HG03039 (cell line): ENCODE measurements at regions not wholly inside any gene's neighbourhood (a gene's known extent, or its start where the extent isn't known, plus 50 kb on each side); places are given as distances from the start of the nearest gene placed in this dataset.

ENCODE experiments used
- ATAC-seq: cut with Tn5 transposase; IDR thresholded peaks from one replicate; pipeline ENCODE4 v1.9.1; 2021; ENCODE audit warnings: mild to moderate bottlenecking, moderate library complexity; ENCODE audit not compliant: unreplicated experiment

DNA sequence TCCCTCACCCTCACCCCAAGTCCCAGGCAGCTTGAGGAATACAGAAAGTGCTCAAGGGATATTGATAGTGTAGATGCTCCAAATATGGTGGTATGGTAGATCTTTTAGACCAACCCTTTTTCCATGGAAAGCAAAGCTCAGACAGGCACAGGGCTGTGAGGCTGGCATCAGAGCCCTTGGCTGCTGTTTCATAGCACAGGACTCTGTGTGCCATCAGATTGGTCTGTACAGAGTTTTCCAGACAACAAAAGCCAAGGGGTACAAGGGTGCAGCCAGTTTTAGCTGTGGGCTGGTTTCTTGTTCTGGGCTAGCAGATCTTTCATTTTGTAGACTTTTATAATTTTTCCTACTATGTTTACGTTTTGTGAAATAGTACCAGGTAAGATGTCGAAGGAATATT, 296.9 kb upstream of the TNP1 start:
- no peak for ATAC-seq

DNA sequence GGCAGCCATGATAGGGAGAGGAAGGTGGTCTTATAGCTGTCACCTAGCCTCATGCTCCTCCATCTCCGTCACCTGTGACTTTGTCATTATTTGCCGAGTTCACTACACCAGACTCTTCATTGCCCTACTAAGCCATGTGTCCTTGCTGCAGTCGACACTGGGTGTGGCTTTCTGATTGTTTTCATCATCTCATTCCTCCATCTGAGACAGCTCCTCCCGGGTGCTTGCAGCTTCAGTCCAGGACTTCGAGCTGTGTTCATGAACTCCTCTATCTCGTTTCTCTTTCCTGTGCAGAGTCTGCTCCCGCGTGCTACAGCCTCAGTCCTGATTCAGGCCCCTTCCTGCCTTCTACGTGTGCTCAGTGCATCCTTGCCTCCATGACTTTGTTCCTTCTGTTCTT, 295.1 kb upstream of the TNP1 start:
- no peak for ATAC-seq

DNA sequence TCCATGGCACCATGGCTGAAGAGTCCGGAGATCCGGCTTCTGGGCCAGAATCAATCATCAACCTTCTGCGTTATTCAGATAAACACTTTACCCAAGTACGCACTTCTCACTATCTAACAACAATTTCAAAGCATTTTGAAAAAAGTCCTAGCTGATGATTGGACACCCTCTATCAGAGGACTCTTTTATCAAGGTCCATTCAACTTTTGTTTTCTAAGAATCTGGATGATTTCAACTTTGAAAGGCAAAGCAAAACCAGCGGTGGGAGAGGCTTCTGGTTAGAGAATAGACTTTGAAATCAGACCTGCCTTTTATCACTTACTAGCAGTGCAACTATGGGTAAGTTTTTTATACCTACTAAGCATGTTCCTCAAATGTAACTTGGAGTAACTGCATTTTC, 293.6 kb upstream of the TNP1 start:
- ATAC-seq = no peak

DNA sequence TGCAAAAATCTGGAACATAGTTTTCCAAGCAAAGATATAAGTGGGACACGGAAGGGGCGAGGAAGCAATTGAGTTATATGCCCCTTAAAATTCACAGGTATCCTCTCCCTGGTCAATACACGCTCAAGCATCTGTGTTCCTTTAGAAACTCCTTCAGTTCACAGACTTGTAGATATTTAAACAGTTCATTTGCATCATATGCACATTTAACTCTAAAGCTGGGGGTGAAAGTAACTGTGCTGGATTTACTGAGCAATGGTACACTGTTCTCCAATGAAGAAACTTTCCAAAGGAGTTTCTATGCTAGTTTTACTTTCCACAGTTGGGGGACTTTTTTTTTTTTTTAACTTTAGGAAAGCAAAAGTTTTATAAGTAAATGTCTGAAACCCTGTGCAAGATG, 293.0 kb upstream of the TNP1 start:
- no peak for ATAC-seq

DNA sequence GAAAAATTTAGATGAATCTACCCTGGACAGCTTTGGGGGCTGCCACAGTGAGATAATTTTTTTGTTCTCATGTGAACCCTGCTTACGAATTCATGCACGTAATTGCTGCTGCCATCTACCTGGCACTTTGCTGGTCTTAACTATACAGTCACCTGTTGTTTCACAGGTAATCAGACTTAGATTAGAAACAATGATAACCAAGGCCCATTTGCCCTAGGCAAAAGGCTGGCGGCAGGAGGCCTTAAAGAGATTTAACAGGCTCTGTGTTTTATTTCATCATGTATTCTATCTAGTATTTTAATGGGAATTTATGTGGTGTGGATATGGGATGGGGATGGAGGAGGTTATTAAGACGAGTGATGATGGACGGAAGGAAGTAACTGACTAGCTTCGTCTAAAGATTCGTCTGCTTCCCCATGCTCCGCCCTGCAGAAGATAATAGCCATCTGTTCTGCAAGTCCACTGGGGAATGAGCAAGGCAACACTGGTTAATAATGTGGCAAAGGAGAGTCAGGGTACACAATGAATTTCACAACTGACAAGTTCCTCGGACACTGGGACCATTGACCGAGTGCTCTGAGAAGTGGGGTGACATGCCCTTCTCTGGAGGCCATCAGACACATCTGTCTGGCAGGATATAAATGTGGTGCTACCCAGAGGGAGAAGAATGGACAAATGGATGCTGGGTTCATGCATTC, 291.8 kb upstream of the TNP1 start:
- ATAC-seq = no peak

DNA sequence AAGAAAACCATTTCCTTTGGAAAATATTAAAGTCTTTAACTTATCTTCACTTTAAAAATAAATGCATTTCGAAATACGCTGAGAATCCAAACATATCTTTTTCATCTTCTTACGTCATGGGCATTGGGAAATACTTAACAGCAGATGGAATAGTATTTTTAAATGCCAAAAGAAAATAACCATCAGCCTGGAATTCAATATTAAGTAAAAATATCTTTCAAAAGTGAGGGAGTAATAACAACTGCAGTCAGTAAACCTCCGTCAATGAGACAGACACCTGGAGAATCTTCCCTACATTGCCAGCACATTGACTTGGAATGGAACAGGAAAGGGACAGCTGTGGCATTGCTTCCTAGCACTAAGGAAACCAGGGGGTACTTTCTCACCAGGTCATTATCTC, 290.4 kb upstream of the TNP1 start:
- ATAC-seq = no peak

DNA sequence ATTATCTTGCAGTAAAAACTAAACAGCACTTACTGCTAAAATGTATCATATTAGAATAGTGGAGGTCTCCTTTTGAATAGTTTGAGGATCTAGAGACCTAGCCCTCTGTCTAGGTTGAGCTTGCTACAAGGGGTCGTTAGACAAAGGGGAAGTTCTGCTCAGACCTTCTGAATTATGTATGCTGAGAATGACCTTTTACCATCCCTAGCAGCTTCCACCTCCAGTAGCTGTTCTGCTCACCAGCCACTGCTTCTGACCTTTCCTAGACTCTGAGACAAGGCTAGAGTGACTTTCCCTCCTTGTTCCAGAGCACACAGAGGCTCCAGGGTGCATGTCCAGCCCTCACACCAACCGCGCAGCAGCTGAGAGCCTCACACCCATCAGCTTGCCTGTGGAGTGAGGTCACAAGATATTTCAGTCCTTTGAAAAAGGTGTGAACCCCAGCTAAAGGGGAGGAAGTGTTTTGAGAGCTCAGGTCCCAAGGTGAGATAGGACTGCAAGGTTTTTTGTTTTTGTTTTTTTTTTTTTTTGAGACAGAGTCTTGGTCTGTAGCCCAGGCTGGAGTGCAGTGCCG, 289.3 kb upstream of the TNP1 start:
- ATAC-seq = no peak

DNA sequence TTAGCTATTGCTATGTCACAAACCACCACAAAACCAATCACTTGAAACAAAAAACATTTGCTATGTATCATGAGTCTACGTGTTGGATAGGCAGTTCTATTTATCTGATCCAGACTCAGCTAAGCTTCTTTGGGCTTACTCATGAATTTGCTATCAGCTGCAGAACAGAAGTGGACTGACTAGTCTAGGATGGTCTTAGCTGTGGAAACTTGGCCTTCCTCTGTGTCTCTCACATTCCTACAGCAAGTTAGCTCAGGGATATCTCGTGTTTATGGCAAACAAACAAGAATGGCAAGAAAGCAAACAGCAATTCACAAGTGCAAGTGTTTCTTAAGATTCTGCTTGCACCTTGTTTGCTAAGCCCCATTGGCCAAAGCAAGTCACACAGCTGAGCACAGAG, 288.0 kb upstream of the TNP1 start:
- no peak for ATAC-seq

DNA sequence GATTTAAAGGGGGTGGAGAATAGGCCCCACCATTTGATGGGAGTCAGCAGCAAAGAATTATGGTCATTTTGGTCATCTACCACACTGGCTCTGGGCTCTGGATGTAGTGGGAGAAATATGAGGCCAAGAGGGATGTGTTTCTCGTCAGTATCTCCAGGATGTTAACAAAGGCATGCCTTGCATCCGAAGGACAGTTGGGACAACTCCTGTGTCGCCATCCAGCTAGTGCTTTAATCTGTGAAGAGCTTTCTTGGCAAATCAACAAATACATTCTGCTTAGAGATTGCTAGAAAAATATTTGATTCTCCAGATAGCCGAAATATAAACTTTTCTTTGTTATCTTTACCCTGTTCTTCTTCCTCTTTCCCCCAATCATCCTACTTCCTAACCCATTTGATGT, 287.1 kb upstream of the TNP1 start:
- no peak for ATAC-seq

DNA sequence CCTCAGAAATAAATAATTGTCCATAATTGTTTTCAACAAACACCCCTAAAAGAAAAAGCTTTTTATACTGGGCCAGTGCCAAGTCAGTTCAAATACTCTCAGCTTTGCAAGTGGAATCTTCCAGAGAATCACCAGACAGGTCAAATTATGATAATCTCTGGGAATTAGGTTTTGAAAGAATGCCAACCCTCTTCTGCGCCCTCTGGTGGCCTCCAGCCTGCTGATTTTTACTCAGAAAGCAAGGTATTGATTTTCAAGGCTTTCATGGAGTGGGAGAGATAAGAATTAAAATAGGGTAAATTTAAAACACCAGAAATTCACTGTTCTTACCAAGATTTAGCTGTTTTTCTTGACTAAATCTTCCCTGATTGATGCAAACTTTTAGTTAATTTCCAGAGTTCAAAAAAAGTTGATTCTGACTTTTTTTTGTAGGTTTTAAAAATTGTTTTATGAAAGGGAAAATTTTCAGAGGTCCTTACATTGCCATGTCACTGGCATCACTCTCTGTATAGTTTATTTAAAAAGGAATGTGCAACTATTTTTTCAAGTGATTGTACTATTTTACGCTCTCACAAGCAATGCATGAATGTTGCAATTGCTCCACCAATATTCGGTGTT, 282.9 kb upstream of the TNP1 start:
- no peak for ATAC-seq

DNA sequence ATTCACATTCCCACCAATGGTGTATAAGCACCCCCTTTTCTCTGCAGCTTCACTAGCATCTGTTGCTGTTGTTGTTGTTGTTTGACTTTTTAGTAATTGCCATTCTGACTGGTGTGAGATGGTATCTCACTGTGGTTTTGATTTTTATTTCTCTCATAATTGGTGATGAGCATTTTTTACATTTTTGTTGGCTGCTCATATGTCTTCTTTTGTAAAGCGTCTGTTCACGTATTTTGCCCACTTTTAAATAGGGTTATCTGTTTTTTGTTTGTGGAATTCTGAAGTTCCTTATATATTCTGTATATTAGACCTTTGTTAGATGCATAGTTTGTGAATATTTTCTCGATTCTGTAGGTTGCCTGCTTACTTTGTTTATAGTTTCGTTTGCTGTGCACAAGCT, 278.4 kb upstream of the TNP1 start:
- ATAC-seq = no peak

DNA sequence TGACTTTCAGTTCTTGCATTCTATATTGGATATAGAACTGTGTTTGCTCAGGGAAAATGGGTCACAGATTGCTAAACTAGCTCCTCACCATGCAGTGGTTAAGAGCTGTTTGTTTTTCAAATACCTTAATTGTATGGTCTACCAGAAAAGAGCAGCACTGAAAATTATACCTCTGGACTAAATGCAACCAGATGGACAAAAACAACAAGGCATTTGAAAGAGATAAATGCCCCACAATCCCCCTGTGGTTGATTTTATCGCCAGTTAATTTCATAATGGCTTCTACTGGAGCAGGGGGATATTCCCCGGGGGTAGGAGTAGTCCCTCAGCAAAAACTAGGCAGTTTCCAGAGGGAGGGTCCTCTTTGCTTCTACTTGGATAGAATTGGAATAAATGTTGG, 267.9 kb upstream of the TNP1 start:
- ATAC-seq = no peak

DNA sequence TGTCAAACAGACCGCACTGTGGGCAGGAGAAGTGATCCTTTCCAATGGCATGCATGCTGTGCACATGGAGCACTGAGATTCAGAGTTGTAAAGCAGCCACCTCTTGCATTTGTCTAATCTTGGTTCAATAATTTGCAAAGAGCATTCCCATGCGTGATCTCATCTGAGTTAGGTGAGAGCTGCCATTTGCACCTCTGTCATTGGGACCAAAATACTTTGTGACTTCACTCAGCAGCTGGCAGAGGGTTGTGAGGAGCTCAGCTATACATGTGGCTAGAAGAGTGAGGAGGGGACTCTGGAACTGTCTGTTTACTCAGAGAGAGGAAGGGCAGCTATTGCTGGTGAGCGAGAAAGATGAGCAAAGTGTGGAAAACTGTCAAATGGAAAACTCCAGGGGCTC, 265.1 kb upstream of the TNP1 start:
- ATAC-seq = no peak

DNA sequence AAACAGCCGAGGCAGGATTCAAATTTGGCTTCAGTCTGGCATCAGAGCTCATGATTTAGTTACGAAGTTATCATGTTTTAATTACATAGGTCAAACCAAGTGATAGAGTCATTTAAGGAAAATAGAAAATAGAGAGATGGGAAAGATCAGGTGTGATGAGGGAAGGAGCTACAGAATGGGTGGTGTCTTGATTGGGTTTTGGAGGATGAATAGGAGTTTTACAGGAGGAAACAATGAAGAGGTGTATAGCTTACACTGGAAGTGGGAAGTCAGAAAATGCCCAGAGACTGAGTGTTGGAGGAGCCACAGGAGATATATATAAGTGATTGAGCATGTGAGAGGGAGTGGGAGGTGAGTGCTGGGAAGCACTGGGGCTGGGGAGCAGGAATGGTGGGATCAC, 264.2 kb upstream of the TNP1 start:
- no peak for ATAC-seq

DNA sequence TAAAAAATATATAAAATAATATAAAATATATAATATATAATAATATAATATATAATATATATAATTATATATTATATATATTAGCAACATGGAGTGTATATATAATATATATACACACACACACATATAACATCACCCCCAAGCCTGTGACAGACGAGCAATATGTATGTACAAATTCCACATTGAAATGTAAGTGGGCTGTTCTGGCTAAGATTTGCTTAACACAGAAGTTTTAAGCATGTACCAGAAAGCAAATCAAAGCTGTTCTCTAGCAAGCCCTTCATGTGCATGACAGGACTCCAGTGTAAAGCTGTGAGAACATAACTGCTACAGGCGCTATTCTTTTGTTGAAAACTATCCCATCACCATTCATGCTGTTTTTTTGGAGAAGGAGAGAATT, 261.7 kb upstream of the TNP1 start:
- ATAC-seq = no peak

DNA sequence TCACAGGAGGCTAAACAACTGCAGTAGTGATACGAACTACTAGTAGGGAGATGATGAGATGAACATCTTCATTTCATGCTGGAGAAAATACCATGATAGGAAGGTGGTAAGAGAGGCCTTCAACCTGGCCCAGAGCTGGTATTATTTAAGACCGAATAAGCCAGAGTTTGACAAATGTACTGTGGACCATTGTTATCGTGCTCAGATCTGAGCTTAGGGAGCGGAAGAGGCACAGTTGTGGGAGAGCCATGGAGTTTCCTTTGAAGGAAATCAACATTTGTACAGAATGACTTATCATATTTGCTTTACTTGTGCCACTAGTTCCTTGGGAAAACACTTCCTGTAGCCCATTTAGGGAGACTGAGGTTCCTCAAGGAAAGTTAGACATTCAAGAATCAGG, 260.6 kb upstream of the TNP1 start:
- no peak for ATAC-seq

DNA sequence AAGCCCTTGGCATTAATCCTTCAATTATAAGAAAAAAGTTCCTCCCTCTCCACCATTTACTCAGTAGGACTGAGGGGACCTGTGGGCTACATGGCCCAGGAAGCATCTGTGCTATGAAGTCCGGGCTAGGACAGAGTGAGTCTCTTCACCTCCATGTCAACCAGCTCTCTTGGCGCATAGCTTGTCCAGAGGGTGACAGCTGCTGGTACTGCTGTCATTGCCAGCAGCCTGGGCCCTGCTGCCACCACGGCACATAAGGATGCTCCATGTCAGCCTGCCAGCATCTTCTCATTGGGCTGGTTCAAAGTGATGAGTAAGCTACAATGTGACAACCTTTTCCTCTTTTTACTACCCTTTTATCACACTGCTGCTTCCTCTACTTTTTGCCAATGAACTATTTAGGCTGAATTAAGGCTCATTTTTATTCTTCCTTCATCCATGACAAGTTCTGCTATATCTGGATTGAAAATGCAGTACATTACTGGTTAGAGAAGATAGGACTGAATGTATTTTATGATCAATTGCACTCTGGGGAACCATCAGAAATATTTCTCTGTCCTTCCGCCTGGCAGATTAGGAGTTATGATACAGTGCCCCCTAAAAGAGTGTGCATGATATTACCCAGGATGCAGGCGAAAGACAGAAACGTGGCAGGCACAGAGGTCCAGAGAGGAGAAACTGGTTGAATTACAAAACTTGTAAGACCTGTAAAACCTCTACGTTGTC, 258.9 kb upstream of the TNP1 start:
- ATAC-seq = no peak

DNA sequence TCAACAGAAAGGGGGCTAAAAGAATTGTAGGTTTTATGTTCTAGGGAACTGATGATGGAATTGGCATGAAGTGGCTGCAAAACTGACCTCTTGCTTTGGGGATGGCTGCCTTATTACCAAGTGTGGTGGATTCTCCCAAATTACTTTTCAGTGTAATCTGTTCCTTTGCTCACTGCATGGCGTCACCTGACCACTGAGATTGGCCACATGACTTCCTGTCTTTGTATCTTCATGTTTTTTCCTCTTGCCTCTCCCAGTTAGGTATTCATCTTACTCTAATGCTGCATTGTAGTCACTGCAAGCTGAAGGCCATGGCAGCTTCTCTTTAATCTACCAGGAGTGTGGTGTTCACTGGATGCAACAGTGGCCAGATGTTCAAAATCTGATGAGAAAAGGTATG, 257.7 kb upstream of the TNP1 start:
- no peak for ATAC-seq

DNA sequence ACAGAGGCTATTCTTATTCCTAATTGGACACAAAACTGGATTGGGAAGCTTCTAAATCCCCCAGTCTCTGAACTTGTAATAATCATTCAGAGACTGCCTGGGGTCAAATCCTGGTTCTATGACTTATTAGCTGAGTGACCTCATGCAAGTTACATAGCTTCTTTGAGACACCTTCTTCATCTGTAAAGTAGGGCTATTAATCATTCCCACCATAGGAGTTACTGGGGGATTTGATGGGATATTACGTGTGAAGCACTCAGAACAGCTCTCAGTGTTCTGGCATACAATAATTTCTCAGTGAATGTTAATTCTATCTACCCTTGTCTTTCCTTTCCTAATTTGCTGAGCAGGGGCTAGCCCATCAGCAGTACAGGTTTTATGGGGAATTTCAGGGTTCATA, 256.7 kb upstream of the TNP1 start:
- ATAC-seq = no peak

DNA sequence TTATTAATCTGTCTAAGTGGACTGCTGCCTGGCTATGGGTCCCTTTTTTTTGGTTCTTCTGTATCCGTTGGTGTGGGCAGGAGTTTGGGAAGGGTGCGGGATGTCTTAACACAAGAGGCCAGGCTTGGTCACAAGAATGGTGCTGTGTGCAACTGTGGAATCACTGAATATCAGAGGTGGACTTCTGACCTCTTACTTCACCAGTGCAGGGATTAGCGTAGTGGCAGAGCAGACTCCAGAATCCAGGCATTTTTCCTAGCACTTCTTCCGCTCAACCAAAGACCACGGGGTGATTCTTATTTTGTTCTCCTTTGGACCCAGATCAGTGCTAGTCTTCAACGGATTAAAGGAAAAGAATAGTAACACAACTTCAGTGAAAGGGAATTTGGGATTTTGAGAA, 254.3 kb upstream of the TNP1 start:
- no peak for ATAC-seq

DNA sequence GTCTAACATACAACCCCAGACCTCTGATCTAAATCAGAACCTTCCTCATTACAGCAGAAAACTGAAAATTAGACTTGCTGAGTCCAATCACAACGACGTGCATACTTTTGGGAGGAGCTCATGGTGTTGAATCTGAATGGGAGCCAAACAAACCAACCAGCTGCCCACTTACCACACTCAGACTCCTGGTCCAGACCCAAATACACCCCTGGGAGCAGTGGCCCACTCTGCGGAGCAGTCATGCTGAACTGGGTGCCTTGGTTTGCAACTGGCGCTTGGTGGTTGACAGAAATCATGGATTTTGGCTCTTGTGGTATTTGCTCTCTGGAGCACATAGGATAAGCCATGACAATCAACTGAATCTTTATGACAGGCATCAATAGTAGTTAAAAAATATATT, 253.6 kb upstream of the TNP1 start:
- ATAC-seq = no peak

DNA sequence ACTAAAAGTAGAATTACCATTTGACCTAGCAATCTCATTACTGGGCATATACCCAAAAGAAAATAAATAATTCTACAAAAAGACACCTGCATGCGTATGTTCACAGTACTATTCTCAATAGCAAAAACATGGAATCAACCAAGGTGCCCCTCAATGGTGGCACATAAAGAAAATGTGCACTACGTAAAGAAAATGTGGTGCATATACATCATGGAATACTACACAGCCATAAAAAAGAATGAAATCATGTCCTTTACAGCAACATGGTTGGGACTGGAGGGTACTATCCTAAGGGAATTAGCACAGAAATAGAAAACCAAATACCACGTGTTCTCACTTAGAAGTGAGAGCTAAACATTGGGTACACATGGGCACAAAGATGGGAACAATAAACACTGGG, 250.7 kb upstream of the TNP1 start:
- no peak for ATAC-seq
